Umbilical cord (tissue), 1 donor: ENCODE measurements at regions not wholly inside any gene's neighbourhood (a gene's known extent, or its start where the extent isn't known, plus 50 kb on each side); places are given as distances from the start of the nearest gene placed in this dataset.
"Not testable (repeated sequence)": the region's sequence is repeated elsewhere in the genome, so short reads cannot be mapped to it uniquely, and the experiment has no call there.

Experiments
- DNase-seq: peaks from one replicate; pipeline ENCODE4 v3.0.0-alpha.2; 2015; ENCODE audit warnings: low spot score

- DNase-seq, result no peak
Observed at GRCh38 chrX:41002026-41002425, 83.2 kb upstream of the USP9X start.

- peak; percentile 78 for DNase-seq
Observed at GRCh38 chrX:41003506-41004270, 81.6 kb upstream of the USP9X start.

GRCh38 chrX:41005445-41005992 lies 79.7 kb upstream of the USP9X start:
- no peak for DNase-seq

- DNase-seq, result peak; percentile 93
Observed at GRCh38 chrX:41009850-41010846, 75.1 kb upstream of the USP9X start.

GRCh38 chrX:41014776-41015360 lies 70.4 kb upstream of the USP9X start:
- no peak for DNase-seq

- DNase-seq, result not testable (repeated sequence)
Observed at GRCh38 chrX:41017785-41018184, 67.5 kb upstream of the USP9X start.

GRCh38 chrX:41018391-41019040 lies 66.7 kb upstream of the USP9X start:
- DNase-seq, result not testable (repeated sequence)

GRCh38 chrX:41019041-41019392 lies 66.2 kb upstream of the USP9X start:
- DNase-seq, result no peak

- DNase-seq, result no peak
Observed at GRCh38 chrX:41022566-41022965, 62.7 kb upstream of the USP9X start.

GRCh38 chrX:41023098-41023497 lies 62.1 kb upstream of the USP9X start:
- no peak for DNase-seq

GRCh38 chrX:41024335-41024734 lies 60.9 kb upstream of the USP9X start:
- not testable (repeated sequence) for DNase-seq

- DNase-seq, result no peak
Observed at GRCh38 chrX:41024755-41025154, 60.5 kb upstream of the USP9X start.

- DNase-seq, result no peak
Observed at GRCh38 chrX:41025926-41026701, 59.1 kb upstream of the USP9X start.

- DNase-seq, result no peak
Observed at GRCh38 chrX:41026702-41027078, 58.6 kb upstream of the USP9X start.

GRCh38 chrX:41029332-41029731 lies 55.9 kb upstream of the USP9X start:
- DNase-seq, result no peak

- DNase-seq, result no peak
Observed at GRCh38 chrX:41031256-41031967, 53.8 kb upstream of the USP9X start.

- DNase-seq, result no peak
Observed at GRCh38 chrX:41033299-41033698, 51.9 kb upstream of the USP9X start.

- not testable (repeated sequence) for DNase-seq
Observed at GRCh38 chrX:41034902-41035301, 50.3 kb upstream of the USP9X start.
